PFSK-1 (cell line): ENCODE measurements at regions not wholly inside any gene's neighbourhood (a gene's known extent, or its start where the extent isn't known, plus 50 kb on each side); places are given as distances from the start of the nearest gene placed in this dataset.

Experiments used
- FOXP2 ChIP-seq: optimal IDR thresholded peaks from 2 replicates; pipeline ENCODE3; 2011; ENCODE audit warnings: borderline replicate concordance, control low read depth, inconsistent platforms; ENCODE audit not compliant: insufficient read depth; ENCODE audit errors: extremely low read length, extremely low read depth
- POLR2AphosphoS5 ChIP-seq: IDR thresholded peaks from 2 replicates; pipeline ENCODE4 v1.6.1; 2012; ENCODE audit warnings: low read depth, mild to moderate bottlenecking, control low read depth, low read length, moderate library complexity
- SIN3A ChIP-seq: IDR thresholded peaks from 2 replicates; pipeline ENCODE4 v1.6.1; 2012; ENCODE audit warnings: mild to moderate bottlenecking, low read length, moderate library complexity, borderline replicate concordance; ENCODE audit not compliant: insufficient read depth
- TAF1 ChIP-seq: IDR thresholded peaks from 2 replicates; pipeline ENCODE4 v1.6.1; 2012; ENCODE audit warnings: low read length, control low read depth, borderline replicate concordance; ENCODE audit not compliant: insufficient read depth
- TF ChIP-seq, protein P1 (sequence below), 2 experiments: IDR thresholded peaks; 2 replicates each; pipeline versions ENCODE4 v1.6.1 to v1.8.0; 2011 to 2012; ENCODE audit warnings: low read depth in 2 of 2, low read length in 2 of 2, control low read depth in 1 of 2, inconsistent platforms in 1 of 2, mild to moderate bottlenecking in 1 of 2, moderate library complexity in 1 of 2; ENCODE audit not compliant: insufficient read depth in 1 of 2

DNA sequence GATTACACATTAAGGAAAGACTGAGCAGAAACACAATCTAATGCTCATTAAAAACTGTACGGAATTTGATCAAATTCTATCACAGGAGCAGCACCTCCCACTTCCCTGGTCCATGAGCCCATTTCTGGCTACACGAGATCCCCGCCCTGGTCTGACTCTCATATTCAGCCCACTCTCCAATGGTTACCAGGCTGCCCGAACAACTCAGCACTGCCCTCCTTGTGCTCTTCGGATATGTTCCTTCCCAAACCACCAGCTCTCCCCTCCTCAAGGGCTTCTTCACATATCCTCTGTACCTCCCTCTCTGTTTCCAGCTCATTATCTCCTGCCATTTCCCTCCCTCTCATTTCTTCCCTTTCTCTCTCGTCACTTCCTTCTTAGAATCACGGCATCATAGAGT lies 180.5 kb downstream of the RSL24D1 start:
- TF ChIP-seq TAF1 (no peak), SIN3A (no peak)
- TF ChIP-seq, protein P1, sequence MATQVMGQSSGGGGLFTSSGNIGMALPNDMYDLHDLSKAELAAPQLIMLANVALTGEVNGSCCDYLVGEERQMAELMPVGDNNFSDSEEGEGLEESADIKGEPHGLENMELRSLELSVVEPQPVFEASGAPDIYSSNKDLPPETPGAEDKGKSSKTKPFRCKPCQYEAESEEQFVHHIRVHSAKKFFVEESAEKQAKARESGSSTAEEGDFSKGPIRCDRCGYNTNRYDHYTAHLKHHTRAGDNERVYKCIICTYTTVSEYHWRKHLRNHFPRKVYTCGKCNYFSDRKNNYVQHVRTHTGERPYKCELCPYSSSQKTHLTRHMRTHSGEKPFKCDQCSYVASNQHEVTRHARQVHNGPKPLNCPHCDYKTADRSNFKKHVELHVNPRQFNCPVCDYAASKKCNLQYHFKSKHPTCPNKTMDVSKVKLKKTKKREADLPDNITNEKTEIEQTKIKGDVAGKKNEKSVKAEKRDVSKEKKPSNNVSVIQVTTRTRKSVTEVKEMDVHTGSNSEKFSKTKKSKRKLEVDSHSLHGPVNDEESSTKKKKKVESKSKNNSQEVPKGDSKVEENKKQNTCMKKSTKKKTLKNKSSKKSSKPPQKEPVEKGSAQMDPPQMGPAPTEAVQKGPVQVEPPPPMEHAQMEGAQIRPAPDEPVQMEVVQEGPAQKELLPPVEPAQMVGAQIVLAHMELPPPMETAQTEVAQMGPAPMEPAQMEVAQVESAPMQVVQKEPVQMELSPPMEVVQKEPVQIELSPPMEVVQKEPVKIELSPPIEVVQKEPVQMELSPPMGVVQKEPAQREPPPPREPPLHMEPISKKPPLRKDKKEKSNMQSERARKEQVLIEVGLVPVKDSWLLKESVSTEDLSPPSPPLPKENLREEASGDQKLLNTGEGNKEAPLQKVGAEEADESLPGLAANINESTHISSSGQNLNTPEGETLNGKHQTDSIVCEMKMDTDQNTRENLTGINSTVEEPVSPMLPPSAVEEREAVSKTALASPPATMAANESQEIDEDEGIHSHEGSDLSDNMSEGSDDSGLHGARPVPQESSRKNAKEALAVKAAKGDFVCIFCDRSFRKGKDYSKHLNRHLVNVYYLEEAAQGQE (IDR thresholded peaks at IDR 0.05; ENCODE audit: insufficient read depth in 1 of 2, low read depth in 2 of 2, low read length in 2 of 2) = no peak

DNA sequence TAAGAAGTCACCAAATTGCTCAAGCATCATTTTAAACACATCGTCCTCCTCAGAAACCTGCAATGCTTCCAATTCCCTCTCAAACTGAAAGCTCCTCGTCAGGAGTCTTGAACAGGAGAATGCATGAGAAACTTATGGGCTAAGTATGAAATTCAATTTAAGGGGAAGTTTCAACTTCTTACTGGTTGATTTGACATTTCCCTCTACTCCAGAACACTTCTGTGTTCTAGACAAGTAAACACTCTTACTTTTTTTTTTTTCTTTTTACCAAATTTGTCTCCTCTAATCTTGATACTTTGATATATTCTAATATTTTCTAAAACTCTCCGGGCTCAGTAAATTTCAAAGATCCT lies 181.7 kb downstream of the RSL24D1 start:
- no peak for TF ChIP-seq TAF1
- no peak for TF ChIP-seq FOXP2

DNA sequence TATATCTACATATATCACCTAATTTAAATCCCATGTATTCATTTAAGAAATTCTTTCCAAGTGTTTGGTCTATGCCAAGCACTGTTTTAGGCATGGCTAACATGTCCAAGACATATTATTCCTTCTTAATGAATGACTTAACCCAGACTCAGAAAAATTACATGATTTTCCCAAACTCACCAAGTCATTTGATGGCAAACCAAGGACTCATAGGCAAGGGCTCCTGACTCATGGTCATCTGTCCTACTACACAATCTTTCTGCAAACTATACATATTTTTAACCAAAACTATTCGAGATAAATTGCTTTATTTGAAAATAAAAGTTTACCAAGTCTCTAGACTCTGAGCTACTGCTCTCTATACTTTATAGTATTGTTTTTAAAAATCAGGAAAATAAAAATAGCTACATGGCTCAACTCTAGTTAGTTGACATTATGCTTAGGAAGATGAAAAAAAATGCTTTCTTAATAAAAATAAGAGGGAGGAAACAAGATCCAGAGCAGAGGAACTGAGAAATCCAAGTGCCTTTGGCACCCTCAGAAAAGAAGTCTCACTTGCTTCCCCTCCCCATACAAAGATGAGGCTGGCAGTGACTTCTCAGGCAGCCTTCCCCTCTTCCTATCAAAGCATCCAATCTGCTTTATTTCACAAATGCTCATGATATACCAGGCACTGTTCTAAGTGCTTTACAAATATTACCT lies 182.2 kb downstream of the RSL24D1 start:
- no peak for TF ChIP-seq SIN3A
- TF ChIP-seq, protein P1 (IDR thresholded peaks at IDR 0.05; ENCODE audit: insufficient read depth in 1 of 2, low read depth in 2 of 2, low read length in 2 of 2) = no peak
- no peak for TF ChIP-seq POLR2AphosphoS5
- no peak for TF ChIP-seq FOXP2
- no peak for TF ChIP-seq TAF1

DNA sequence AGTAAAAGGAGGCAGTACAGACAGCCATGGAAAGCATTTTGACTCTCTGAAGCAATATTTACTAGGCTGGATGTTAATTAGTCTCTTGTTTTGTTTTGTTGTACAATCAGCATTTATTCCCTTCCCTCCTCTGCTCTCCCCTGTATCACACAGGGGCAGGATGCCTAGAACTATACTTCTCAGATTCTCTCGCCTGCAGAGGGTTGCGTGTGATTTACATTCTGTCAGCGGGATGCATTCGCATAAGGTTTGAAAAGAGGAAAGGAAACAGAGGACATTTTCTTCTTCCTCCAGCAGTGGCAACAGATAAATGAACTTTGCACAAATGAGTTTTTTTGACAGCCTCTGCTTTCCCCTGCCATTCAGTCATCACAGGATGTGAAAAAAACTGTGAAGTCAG lies 188.3 kb downstream of the RSL24D1 start:
- no peak for TF ChIP-seq FOXP2
- TF ChIP-seq, protein P1 (IDR thresholded peaks at IDR 0.05; ENCODE audit: insufficient read depth in 1 of 2, low read depth in 2 of 2, low read length in 2 of 2) = no peak
- no peak for TF ChIP-seq POLR2AphosphoS5
- no peak for TF ChIP-seq SIN3A
- no peak for TF ChIP-seq TAF1

DNA sequence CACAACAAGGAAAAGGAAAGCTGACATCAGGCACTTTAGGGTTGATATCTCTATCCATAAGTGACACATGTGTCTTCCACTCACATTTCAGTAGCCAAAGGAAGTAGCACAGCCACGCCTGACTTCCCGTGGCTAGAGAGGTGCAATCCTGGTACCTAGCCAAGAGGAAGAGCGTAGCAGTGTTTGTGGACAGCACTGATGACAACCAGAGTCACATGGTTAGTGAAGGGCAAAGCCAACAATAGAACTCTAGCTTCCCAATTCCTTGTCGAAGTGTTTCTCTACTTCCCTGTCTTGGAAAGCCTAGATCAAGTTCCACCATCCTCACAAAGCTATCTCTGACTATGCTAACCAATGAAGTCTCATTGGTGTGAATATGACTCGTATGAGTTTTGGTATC lies 189.2 kb downstream of the RSL24D1 start:
- no peak for TF ChIP-seq SIN3A
- TF ChIP-seq FOXP2 = no peak
- TF ChIP-seq POLR2AphosphoS5 = no peak
- TF ChIP-seq TAF1 = no peak
- TF ChIP-seq, protein P1 (IDR thresholded peaks at IDR 0.05; ENCODE audit: insufficient read depth in 1 of 2, low read depth in 2 of 2, low read length in 2 of 2) = no peak
